Right atrium auricular region (tissue), 2 donors: ENCODE measurements at regions not wholly inside any gene's neighbourhood (a gene's known extent, or its start where the extent isn't known, plus 50 kb on each side); places are given as distances from the start of the nearest gene placed in this dataset.

ENCODE experiments used
- DNase-seq: peaks from one replicate; pipeline ENCODE4 v3.0.0-alpha.2; 2019; ENCODE audit warnings: low spot score
- H3K27ac ChIP-seq, 2 donors: fragments of 200-600 bp; sonication (generic); 1 replicate in 1 of 2; 2 replicates in 1 of 2; pipeline ENCODE4 v1.5.1; 2016 to 2019
- H3K27me3 ChIP-seq, 2 donors: fragments of 200-600 bp; sonication (generic); one replicate each; pipeline versions ENCODE4 v1.5.1 to v1.6.0; 2017 to 2019
- H3K36me3 ChIP-seq: fragments of 200-600 bp; sonication (generic); one replicate; pipeline ENCODE4 v1.5.1; 2016
- H3K4me1 ChIP-seq, 2 donors: fragments of 200-600 bp; sonication (generic); one replicate each; pipeline versions ENCODE4 v1.5.1 to v1.6.0; 2017 to 2019
- H3K4me3 ChIP-seq, 2 donors: fragments of 200-600 bp; sonication (generic); 1 replicate in 1 of 2; 2 replicates in 1 of 2; pipeline ENCODE4 v1.5.1; 2017 to 2019; ENCODE audit warnings: mild to moderate bottlenecking in 1 of 2, moderate library complexity in 1 of 2
- H3K9me3 ChIP-seq, 2 donors: fragments of 200-600 bp; sonication (generic); one replicate each; pipeline ENCODE4 v1.5.1; 2019
- CTCF ChIP-seq, 2 donors: fragments of 200-600 bp; sonication (generic); IDR thresholded peaks; one replicate each; pipeline ENCODE4 v1.5.1; 2019; ENCODE audit warnings: antibody characterized with exemption in 2 of 2

GRCh38 chr3:28606283-28606682 is 257.7 kb upstream of the AZI2 start:
- no peak overlapping the region for H3K4me3 ChIP-seq
- H3K27me3 ChIP-seq, result no peaks in the 10 kb centered on the region
- DNase-seq, result no peak
- TF ChIP-seq CTCF (IDR thresholded peaks at IDR 0.05), result no peak
- no peak overlapping the region for H3K27ac ChIP-seq
- no peaks in the 10 kb centered on the region for H3K4me1 ChIP-seq
- no peaks in the 10 kb centered on the region for H3K36me3 ChIP-seq
- no peaks in the 10 kb centered on the region for H3K9me3 ChIP-seq

- H3K27me3 ChIP-seq, result no peaks in the 10 kb centered on the region
- no peak for TF ChIP-seq CTCF (IDR thresholded peaks at IDR 0.05)
- no peak for DNase-seq
- no peak overlapping the region for H3K27ac ChIP-seq
- H3K4me3 ChIP-seq, result no peak overlapping the region
- H3K9me3 ChIP-seq, result no peaks in the 10 kb centered on the region
- H3K36me3 ChIP-seq, result no peaks in the 10 kb centered on the region
- H3K4me1 ChIP-seq, result no peaks in the 10 kb centered on the region
Measured at GRCh38 chr3:28612232-28612631, 263.6 kb upstream of the AZI2 start.

- DNase-seq, result no peak
- Histone ChIP-seq H3K27me3 (no peaks in the 10 kb centered on the region), H3K27ac (no peak overlapping the region), H3K36me3 (no peaks in the 10 kb centered on the region), H3K4me1 (no peaks in the 10 kb centered on the region), H3K4me3 (no peak overlapping the region), H3K9me3 (no peaks in the 10 kb centered on the region)
- no peak for TF ChIP-seq CTCF (IDR thresholded peaks at IDR 0.05)
Measured at GRCh38 chr3:28613511-28614106, 265.0 kb upstream of the AZI2 start.

- no peaks in the 10 kb centered on the region for H3K27me3 ChIP-seq
Measured at GRCh38 chr3:28615071-28615470, 266.4 kb upstream of the AZI2 start.

GRCh38 chr3:28615971-28616370 is 267.3 kb upstream of the AZI2 start:
- Histone ChIP-seq H3K9me3 (no peaks in the 10 kb centered on the region), H3K27ac (no peak overlapping the region), H3K27me3 (no peaks in the 10 kb centered on the region), H3K4me1 (no peaks in the 10 kb centered on the region), H3K4me3 (no peak overlapping the region), H3K36me3 (no peaks in the 10 kb centered on the region)
- no peak for DNase-seq
- TF ChIP-seq CTCF (IDR thresholded peaks at IDR 0.05), result no peak

More at GRCh38 chr3:28615071-28615470, 266.4 kb upstream of the AZI2 start:
- Histone ChIP-seq H3K4me3 (no peak overlapping the region), H3K36me3 (no peaks in the 10 kb centered on the region), H3K9me3 (no peaks in the 10 kb centered on the region), H3K27ac (no peak overlapping the region), H3K4me1 (no peaks in the 10 kb centered on the region)
- no peak for DNase-seq
- TF ChIP-seq CTCF (IDR thresholded peaks at IDR 0.05), result no peak

- DNase-seq, result no peak
- Histone ChIP-seq H3K36me3 (no peaks in the 10 kb centered on the region), H3K4me3 (no peak overlapping the region), H3K9me3 (no peaks in the 10 kb centered on the region), H3K27me3 (no peaks in the 10 kb centered on the region), H3K4me1 (no peaks in the 10 kb centered on the region), H3K27ac (no peak overlapping the region)
- no peak for TF ChIP-seq CTCF (IDR thresholded peaks at IDR 0.05)
Measured at GRCh38 chr3:28617821-28618220, 269.2 kb upstream of the AZI2 start.
